Neural cell (in vitro differentiated cells): ENCODE measurements at regions not wholly inside any gene's neighbourhood (a gene's known extent, or its start where the extent isn't known, plus 50 kb on each side); places are given as distances from the start of the nearest gene placed in this dataset.

Source experiments
- H2AFZ ChIP-seq: fragments of 200-600, 300-800 bp; sonication (generic), shearing (Covaris generic); 2 replicates; pipeline ENCODE4 v1.6.0; 2014; ENCODE audit warnings: low read depth, mild to moderate bottlenecking, antibody characterized with exemption, low read length, moderate library complexity
- H3F3A ChIP-seq: fragments of 200-600 bp; shearing (Covaris generic); 2 replicates; pipeline ENCODE4 v1.6.1; 2016; ENCODE audit warnings: mild to moderate bottlenecking, moderate library complexity, mixed read lengths, antibody characterized with exemption, low read length; ENCODE audit not compliant: insufficient read depth, poor library complexity, severe bottlenecking
- H3K27ac ChIP-seq: fragments of 200-600, 300-800 bp; sonication (generic), shearing (Covaris generic); 2 replicates; pipeline ENCODE4 v1.5.1; 2014; ENCODE audit warnings: mild to moderate bottlenecking, low read length, moderate library complexity
- H3K27me3 ChIP-seq: fragments of 300-800, 200-600 bp; sonication (generic), shearing (Covaris generic); 2 replicates; pipeline ENCODE4 v1.6.0; 2014; ENCODE audit warnings: mild to moderate bottlenecking, low read depth, low read length, moderate library complexity; ENCODE audit not compliant: insufficient read depth
- H3K36me3 ChIP-seq: fragments of 300-800, 200-600 bp; sonication (generic), shearing (Covaris generic); 2 replicates; pipeline ENCODE4 v1.5.1; 2014; ENCODE audit warnings: mild to moderate bottlenecking, antibody characterized with exemption, low read length, moderate library complexity; ENCODE audit not compliant: insufficient read depth
- H3K4me2 ChIP-seq: fragments of 300-800, 200-600 bp; sonication (generic), shearing (Covaris generic); 2 replicates; pipeline ENCODE4 v1.6.0; 2014; ENCODE audit warnings: mild to moderate bottlenecking, low read length
- H3K4me3 ChIP-seq: fragments of 300-800, 200-600 bp; sonication (generic), shearing (Covaris generic); 2 replicates; pipeline ENCODE4 v1.5.1; 2014; ENCODE audit warnings: mild to moderate bottlenecking, low read length, moderate library complexity
- H3K79me2 ChIP-seq: fragments of 200-600 bp; shearing (Covaris generic); replicated peaks from 2 replicates; pipeline ENCODE4 v1.6.0; 2014; ENCODE audit warnings: mild to moderate bottlenecking, low read length, moderate library complexity; ENCODE audit not compliant: insufficient read depth
- H3K9ac ChIP-seq: fragments of 300-800, 200-600 bp; sonication (generic), shearing (Covaris generic); 2 replicates; pipeline ENCODE4 v1.6.1; 2016; ENCODE audit warnings: mild to moderate bottlenecking, low read length, mixed read lengths
- H3K9me2 ChIP-seq: fragments of 200-600 bp; shearing (Covaris generic); 2 replicates; pipeline ENCODE4 v1.6.1; 2016; ENCODE audit warnings: mild to moderate bottlenecking, low read length, mixed read lengths; ENCODE audit not compliant: insufficient read depth
- H3K9me3 ChIP-seq: fragments of 200-600, 300-800 bp; sonication (generic), shearing (Covaris generic); 2 replicates; pipeline ENCODE4 v1.6.1; 2016; ENCODE audit warnings: mild to moderate bottlenecking, mixed run types, low read length, moderate library complexity, mixed read lengths
- H4K20me1 ChIP-seq: fragments of 200-600 bp; shearing (Covaris generic); 2 replicates; pipeline ENCODE4 v1.6.1; 2016; ENCODE audit warnings: mild to moderate bottlenecking, mixed run types; ENCODE audit not compliant: insufficient read depth
- EP300 ChIP-seq: fragments of 450-650 bp; conservative IDR thresholded peaks from 2 replicates; pipeline ENCODE4 v1.6.1; 2014; ENCODE audit warnings: antibody characterized with exemption, mild to moderate bottlenecking, moderate library complexity; ENCODE audit not compliant: poor library complexity, severe bottlenecking
- EZH2 ChIP-seq: fragments of 200-600, 300-800 bp; shearing (Covaris generic), sonication (generic); IDR thresholded peaks from 2 replicates; pipeline ENCODE4 v1.6.1; 2014; ENCODE audit warnings: antibody characterized with exemption, low read length, borderline replicate concordance, mild to moderate bottlenecking; ENCODE audit not compliant: insufficient read depth, poor library complexity, severe bottlenecking
- MXI1 ChIP-seq: fragments of 450-650 bp; conservative IDR thresholded peaks from 2 replicates; pipeline ENCODE4 v1.6.1; 2014; ENCODE audit warnings: antibody characterized with exemption, mild to moderate bottlenecking; ENCODE audit not compliant: poor library complexity, severe bottlenecking
- POLR2AphosphoS5 ChIP-seq: IDR thresholded peaks from 2 replicates; pipeline ENCODE4 v1.6.1; 2012
- RAD21 ChIP-seq: fragments of 450-650 bp; conservative IDR thresholded peaks from 2 replicates; pipeline ENCODE4 v1.6.1; 2014; ENCODE audit warnings: antibody characterized with exemption, mild to moderate bottlenecking, moderate library complexity
- SMC3 ChIP-seq: fragments of 450-650 bp; conservative IDR thresholded peaks from 2 replicates; pipeline ENCODE4 v1.6.1; 2014; ENCODE audit warnings: antibody characterized with exemption, mild to moderate bottlenecking, moderate library complexity; ENCODE audit not compliant: poor library complexity
- TAF1 ChIP-seq: IDR thresholded peaks from 2 replicates; pipeline ENCODE4 v1.6.1; 2012; ENCODE audit warnings: low read depth
- TF ChIP-seq, protein P1 (sequence below): fragments of 450-650 bp; IDR thresholded peaks from 2 replicates; pipeline ENCODE4 v1.5.1; 2014; ENCODE audit warnings: antibody characterized with exemption, mild to moderate bottlenecking, moderate library complexity; ENCODE audit not compliant: poor library complexity, severe bottlenecking
- TF ChIP-seq, protein P2 (sequence below): IDR thresholded peaks from 2 replicates; pipeline ENCODE4 v1.6.1; 2012; ENCODE audit warnings: borderline replicate concordance

DNA sequence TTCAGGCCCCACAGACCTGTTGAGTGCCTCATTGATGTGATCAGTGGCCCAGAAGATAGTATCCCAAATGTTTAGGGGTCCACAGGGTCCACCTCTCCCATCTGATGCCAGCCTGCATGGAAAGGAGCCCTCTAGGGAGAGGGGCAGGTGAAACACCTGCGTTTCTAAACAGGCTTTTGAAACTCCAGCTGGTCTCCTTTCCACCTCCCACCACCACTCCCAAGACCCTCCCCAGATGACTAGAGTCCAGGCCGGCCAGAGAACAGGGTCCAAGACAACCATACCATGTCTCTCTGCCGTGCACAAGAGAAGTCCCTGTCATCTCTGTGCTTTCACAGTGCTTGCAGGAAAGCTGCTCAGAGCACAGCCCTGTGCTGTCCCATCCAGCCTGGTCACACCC is 105.0 kb upstream of the NANOS1 start:
- Histone ChIP-seq H3K4me3 (no peak overlapping the region), H3K9me2 (no peaks in the 10 kb centered on the region), H3K27ac (no peak overlapping the region), H3F3A (no peaks in the 10 kb centered on the region), H4K20me1 (no peaks in the 10 kb centered on the region), H3K9ac (no peak overlapping the region), H3K4me2 (no peak overlapping the region), H3K79me2 (no peaks in the 10 kb centered on the region), H3K36me3 (no peaks in the 10 kb centered on the region), H3K9me3 (no peaks in the 10 kb centered on the region), H3K27me3 (no peaks in the 10 kb centered on the region), H2AFZ (no peak overlapping the region)
- no peak for TF ChIP-seq EZH2
- no peak for TF ChIP-seq MXI1
- no peak for TF ChIP-seq SMC3
- TF ChIP-seq EP300: no peak
- no peak for TF ChIP-seq RAD21

DNA sequence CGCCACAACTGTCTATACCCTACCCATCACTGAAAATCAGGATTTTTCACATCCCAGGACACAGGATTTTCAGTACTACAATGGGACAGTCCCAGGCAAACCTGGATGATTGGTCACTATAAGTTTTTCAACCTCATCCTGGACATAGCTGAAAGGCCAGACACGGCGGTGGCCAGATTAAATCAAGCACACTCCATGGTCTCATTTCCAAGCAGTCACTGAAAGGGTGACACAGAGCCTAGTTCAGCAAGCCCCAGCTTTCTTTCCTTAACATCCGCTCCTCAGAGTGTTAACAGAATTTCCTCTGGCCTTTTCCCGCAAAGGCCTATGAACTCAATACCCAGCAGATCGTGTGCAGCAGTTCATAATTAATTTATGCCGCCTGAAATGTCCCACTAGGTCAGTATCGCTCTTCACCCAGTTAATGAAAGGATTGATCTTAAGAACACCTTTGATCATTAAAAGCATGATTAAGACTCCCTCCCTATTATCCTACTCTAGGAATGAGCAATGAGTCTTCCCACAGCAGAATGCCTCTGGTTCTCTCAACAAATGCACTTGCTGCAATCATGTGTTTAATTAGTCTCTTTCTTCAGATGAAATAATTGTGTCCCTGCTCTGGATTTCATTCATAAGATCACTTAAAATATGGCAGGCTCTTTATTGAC is 104.0 kb upstream of the NANOS1 start:
- H3K4me3 ChIP-seq: no peak overlapping the region
- H3K9me3 ChIP-seq: no peaks in the 10 kb centered on the region
- H3K27me3 ChIP-seq: no peaks in the 10 kb centered on the region

More for the DNA sequence above, 104.0 kb upstream of the NANOS1 start:
- Histone ChIP-seq H3K27ac (no peak overlapping the region), H3K9me2 (no peaks in the 10 kb centered on the region), H3K9ac (no peak overlapping the region), H4K20me1 (no peaks in the 10 kb centered on the region), H3K36me3 (no peaks in the 10 kb centered on the region), H3F3A (no peaks in the 10 kb centered on the region), H3K79me2 (no peaks in the 10 kb centered on the region), H3K4me2 (no peak overlapping the region), H2AFZ (no peak overlapping the region)
- TF ChIP-seq RAD21 (no peak), SMC3 (no peak), TAF1 (no peak), EP300 (no peak), MXI1 (no peak), POLR2AphosphoS5 (no peak), EZH2 (no peak)
- TF ChIP-seq, protein P1, sequence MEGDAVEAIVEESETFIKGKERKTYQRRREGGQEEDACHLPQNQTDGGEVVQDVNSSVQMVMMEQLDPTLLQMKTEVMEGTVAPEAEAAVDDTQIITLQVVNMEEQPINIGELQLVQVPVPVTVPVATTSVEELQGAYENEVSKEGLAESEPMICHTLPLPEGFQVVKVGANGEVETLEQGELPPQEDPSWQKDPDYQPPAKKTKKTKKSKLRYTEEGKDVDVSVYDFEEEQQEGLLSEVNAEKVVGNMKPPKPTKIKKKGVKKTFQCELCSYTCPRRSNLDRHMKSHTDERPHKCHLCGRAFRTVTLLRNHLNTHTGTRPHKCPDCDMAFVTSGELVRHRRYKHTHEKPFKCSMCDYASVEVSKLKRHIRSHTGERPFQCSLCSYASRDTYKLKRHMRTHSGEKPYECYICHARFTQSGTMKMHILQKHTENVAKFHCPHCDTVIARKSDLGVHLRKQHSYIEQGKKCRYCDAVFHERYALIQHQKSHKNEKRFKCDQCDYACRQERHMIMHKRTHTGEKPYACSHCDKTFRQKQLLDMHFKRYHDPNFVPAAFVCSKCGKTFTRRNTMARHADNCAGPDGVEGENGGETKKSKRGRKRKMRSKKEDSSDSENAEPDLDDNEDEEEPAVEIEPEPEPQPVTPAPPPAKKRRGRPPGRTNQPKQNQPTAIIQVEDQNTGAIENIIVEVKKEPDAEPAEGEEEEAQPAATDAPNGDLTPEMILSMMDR: no peak
- TF ChIP-seq, protein P2, sequence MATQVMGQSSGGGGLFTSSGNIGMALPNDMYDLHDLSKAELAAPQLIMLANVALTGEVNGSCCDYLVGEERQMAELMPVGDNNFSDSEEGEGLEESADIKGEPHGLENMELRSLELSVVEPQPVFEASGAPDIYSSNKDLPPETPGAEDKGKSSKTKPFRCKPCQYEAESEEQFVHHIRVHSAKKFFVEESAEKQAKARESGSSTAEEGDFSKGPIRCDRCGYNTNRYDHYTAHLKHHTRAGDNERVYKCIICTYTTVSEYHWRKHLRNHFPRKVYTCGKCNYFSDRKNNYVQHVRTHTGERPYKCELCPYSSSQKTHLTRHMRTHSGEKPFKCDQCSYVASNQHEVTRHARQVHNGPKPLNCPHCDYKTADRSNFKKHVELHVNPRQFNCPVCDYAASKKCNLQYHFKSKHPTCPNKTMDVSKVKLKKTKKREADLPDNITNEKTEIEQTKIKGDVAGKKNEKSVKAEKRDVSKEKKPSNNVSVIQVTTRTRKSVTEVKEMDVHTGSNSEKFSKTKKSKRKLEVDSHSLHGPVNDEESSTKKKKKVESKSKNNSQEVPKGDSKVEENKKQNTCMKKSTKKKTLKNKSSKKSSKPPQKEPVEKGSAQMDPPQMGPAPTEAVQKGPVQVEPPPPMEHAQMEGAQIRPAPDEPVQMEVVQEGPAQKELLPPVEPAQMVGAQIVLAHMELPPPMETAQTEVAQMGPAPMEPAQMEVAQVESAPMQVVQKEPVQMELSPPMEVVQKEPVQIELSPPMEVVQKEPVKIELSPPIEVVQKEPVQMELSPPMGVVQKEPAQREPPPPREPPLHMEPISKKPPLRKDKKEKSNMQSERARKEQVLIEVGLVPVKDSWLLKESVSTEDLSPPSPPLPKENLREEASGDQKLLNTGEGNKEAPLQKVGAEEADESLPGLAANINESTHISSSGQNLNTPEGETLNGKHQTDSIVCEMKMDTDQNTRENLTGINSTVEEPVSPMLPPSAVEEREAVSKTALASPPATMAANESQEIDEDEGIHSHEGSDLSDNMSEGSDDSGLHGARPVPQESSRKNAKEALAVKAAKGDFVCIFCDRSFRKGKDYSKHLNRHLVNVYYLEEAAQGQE: no peak
